ENCODE measurements at regions not wholly inside any gene's neighbourhood (a gene's known extent, or its start where the extent isn't known, plus 50 kb on each side); places are given as distances from the start of the nearest gene placed in this dataset.

DNA sequence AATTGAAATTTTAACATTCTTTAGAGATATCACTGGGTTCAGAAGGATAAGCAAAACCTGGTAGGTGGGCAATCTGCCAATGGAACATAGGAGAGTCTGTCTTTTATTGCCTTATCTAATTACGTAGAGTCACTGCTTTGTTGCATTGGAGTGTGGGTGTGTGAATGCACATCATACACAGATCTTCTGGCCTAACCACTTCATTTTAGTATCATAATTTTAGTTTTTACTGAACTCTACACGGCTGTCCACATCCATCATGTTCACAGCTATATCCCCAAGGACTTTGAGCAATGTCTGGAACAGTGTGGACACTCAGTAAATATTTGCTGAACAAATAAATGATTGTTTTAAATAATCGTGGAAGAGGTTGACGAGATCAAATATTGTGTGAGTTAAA lies 104.6 kb upstream of the AKIRIN2 start:
- peak; percentile 55 for DNase-seq (ENCODE audit: low spot score)

DNA sequence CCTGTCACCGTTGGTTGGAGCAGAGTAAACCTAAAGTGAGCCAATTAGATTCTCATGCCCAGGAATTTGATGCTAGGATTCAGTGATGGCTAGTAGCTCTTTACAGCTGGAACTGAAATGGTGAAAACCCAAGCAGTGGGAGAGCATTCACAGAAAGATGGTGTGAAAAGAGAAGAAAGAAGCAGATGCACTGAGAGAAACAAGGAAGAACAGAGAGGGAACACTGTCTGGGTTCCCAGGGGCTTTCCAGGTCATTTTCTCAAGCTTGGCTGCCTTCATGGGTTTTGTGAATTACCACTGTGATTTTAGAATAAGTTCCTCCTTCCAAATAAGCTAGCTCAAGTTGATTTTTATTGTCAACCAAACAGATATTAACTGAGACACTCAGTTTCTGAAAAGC lies 104.1 kb upstream of the AKIRIN2 start:
- no peak for DNase-seq (ENCODE audit: low spot score)

DNA sequence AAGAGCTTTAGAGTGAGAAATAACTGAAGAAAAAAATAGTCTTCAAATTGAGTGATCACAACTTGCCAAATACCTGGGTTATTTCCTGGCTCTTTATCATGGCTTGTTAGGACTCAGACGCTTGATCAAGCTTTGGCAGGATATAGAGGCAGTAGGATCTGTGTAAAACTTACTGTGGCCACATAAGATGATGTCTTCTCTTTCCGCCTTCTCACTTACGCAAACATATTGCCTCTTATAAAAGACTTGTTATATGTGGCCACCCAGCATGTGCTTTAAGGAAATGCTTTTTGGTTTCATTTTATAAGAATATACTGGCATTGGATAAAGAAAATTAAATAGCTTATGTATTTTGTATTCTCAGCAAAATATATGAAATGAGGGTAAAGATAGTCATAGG lies 101.8 kb upstream of the AKIRIN2 start:
- no peak for DNase-seq (ENCODE audit: low spot score)

DNA sequence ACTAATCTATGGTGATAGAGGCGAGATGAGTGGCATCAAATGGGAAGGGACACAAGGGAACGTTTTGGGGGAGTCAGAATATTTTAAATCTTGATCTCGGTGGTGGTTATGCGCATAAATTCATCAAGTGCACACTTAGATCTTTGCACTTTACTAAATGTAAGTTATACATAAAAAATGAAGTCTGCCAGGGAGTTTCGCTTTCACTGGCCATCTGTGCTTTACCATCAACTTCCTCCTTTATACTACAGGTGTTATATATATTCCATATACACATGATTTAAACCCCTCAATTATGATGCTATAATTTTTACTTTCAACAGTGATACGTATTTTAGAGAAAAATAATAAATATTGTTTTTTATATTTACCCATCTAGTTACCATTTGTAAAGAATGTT lies 97.6 kb upstream of the AKIRIN2 start:
- no peak for DNase-seq (ENCODE audit: low spot score)

DNA sequence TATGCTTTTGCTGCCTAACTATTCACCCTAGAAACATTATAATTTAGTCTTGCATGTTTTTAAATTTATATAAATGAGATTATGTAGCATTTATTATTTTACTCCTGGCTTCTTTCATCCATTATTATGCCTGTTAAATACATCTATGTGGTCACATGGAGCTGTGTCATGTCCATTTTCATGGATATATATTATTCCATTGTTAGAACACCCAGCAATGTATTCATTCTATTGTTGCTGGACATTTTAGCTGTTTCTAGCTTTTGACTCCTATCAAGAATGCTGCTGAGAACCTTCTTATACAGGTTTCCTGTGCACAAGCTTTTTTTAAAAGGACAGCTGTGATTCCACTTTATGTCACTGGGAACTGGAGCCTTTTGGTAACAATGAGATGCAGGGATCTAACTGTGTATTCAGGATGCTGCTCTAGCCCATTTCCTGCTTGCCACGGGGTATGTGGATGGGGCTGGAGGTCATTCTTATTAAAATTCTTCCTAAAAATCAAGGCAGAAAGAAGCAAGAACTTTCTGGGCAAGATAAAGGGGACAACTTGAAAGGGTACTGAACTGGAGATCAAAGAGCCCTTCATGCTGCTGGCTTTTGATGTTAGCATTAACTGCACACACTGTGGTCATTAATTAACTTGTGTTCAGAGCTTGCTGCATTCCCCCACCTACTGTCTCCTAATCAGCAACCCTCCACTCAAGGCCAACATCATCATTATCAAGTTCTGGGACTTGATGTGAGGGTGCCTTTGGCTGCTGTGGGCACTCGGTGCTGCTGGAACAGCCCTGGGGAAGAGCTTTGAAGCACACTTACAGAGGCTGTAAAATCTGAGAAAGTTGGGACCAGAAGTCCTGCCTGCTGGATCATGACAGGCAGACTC lies 96.6 kb upstream of the AKIRIN2 start:
- DNase-seq (ENCODE audit: low spot score): no peak

DNA sequence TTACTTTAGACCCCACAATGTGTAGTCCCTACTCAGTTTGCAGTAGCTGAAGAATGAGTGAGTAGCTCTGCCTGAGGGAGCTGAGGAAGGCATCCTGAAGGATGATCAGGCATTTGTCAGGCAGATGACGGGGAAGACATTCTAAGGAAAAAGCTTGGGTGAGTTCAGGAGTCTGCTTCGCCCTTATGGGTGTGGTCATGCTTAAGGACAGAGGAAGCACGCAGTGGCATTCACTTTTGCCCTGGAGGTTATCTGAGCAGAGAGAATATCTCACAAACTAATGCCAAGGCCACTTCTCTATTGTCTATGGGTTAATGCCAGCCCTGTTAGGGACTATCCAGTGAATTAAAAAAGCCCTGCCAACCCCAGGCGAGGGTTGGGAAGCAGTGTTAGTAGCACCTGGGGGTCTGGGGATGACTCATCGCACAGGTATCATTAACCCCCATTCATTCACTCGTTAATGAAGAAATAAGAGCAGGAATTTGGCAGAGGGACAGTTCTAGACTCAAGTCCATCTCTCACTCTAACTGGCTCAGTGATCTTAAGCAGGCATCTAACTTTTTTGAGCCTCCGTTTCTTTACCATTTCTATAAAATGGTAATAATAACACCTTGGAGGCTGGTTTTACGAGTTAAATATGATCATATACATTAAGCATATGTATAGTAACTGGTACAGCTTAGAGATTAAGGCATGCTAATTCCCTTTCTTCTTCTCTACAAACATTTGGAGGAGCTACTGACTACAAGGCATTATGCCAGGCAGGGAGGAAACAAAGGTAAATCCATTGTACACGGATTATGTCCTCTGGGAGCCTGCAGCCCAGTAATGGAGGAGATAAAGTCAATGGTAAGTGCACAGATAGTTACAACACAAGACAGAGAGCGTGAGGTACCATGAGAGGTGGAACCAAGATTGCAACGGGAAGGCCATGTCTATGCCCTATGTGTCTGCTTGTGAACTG lies 93.2 kb upstream of the AKIRIN2 start:
- peak; percentile 36 for DNase-seq (ENCODE audit: low spot score)

DNA sequence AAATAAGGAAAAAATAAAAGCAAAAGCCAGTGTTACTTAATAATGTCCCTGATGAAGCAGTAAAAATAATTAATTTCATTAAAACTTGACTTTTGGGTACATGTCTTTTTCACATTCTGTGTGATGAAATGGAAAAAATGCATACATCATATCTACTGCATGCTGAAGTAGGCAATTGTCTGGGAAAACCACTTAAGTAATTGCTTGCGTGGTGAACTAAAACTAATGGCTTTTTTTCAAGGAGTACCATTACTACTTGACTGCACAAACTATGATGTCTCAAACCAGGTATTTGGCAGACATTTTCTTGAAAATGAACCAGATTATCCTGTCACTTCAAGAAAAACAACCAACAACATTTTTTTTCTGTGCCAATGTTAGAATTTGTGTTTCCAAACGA lies 91.3 kb upstream of the AKIRIN2 start:
- DNase-seq (ENCODE audit: low spot score): no peak

DNA sequence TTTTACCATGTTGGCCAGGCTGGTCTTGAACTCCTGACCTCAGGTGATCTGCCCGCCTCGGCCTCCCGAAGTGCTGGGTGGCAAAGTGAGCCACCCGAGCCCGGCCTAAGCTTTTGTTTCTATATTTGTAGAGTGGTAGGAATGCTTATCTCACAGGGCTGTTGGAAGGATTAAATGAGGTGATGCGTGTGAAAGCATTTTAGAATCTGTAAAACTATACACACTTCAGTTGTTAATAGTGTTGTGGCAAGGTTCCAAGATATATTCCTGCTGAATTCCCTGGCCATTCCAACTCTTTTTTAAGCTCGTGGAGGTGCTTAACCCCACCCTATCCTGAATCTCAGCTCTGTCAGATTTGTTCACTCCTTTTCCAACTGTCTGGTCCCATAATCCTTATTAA lies 89.9 kb upstream of the AKIRIN2 start:
- DNase-seq (ENCODE audit: low spot score): no peak

DNA sequence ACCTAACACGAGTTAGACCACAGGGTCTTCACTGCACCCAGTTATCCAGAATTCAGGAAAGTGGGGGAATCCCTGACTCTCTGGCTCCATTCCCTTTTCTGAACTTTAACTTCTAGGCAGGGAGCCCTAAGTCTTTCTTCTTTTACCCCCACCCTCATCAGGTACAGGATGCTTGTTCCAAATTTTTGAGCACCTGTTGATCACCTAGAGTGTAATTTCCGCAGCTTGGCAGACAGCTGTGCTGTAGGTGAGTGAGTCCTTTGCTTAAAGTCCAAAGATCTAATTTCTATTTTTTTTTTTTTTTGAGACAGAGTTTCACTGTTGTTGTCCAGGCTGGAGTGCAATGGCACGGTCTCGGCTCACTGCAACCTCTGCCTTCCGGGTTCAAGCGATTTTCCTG lies 89.5 kb upstream of the AKIRIN2 start:
- no peak for DNase-seq (ENCODE audit: low spot score)

DNA sequence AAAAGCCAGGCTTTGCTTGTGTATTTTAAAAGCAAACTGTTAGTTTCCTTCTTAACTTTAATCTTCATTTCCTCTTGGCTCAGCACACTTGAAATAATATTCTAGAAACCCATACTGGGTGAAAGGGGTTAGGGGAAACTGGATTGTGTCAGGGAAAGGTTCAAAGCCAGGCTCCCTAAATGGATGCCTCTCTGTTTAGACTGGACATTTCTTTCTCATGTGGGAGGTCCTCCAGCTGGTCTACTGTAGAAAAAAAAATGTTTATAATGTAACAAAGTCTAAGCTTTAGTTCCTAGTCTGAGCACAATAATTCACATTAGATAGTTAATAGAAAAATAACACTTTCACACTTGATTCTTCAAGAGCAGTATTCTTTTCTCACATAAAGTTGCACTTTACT lies 89.0 kb upstream of the AKIRIN2 start:
- DNase-seq (ENCODE audit: low spot score): no peak

DNA sequence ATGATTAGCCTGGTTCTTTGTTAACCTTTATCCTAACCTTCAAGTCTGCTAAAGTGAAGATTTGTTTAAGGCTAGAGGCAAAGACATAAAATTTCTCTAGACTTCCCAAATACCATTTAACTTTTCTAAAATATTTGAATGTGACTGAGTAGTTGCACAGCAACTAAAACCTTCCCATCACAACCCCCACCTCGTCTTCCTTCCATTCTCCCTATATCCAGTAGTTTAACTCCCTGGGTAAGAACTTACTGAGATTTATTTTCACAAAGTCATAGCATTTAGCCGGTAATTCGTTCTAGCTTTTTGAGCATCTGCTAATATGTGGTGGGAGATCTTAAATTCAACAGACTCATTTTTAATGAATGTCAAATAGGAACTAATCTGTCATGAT lies 87.9 kb upstream of the AKIRIN2 start:
- DNase-seq (ENCODE audit: low spot score): no peak

DNA sequence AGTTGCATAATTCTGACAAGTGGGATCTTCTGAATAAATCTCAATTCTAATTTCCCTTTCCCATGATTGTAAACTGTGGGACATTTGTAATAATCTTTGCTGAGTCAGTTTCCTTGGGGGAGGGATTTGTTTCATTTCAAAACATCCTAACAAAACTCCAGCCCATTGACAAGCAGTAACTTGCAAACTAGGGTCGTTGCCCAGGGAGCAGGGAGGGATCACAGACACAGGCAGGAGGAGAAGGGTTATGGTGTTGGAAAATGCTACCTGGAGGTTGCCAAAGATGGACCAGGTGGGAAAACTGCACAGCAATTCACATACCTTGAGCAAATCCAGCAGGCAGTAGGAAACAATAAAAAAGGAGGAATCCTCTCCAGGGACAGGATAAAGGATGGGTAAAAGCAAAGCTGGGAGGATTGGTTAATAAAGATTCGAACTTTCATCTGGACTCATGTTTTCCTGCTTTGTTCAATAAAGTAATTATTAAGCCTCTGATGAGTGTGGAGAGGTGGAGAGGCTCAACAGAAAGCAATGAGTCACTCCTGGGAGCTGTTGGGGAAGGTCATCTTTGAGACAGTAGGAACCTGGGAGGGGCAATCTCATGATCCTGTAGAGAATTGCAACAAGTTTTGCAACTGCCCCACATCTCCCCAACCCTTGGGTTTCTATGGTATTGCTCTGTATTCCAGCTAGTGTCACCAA lies 87.3 kb upstream of the AKIRIN2 start:
- DNase-seq (ENCODE audit: low spot score): peak; percentile 70

DNA sequence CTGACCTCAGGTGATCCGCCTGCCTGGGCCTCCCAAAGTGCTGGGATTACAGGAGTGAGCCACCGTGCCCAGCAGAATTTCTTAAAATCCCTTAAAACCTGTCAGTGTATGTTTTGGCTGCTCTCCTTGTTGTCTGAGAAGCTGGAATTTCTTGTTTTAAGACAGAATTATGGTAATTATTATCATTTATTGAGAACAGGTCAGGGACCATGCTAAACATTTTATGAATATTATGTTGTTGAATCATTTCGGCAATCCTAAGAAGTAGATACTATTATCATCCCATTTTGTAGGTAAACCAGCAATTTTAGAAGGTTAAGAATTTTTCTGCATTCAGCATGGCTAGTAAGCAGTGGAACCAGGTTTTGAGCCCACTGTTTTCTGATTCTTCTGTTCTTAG lies 86.1 kb upstream of the AKIRIN2 start:
- DNase-seq (ENCODE audit: low spot score): no peak

DNA sequence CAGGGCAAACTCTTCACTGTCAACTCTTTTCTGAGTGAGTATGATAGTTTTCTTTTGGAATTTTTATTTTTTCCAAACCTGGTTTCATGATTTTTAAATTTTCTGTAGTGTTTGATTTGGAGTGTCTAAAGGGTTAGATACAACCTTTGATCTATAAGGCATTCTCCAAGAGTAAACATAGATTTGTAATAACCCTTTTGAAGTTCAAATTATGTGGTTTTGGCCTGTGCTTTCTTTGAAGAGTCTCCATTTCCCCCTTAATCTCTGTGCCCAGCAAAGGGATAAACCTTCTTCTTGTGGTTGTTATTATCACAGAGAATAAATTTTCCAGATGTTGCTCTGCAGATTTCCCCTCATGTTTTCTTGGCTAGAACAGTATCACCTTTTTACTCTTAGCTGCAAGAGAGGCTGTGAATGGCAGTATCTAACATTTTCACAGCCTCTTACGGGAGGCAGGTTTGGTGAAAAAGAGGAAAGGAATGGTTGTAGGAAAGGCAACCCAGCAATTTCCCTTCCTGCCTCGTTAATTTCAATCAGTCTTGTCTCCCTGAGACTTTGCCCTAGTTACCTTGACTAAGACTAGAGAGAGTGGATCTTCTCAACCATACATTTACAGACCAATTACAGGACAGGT lies 83.3 kb upstream of the AKIRIN2 start:
- no peak for DNase-seq (ENCODE audit: low spot score)

DNA sequence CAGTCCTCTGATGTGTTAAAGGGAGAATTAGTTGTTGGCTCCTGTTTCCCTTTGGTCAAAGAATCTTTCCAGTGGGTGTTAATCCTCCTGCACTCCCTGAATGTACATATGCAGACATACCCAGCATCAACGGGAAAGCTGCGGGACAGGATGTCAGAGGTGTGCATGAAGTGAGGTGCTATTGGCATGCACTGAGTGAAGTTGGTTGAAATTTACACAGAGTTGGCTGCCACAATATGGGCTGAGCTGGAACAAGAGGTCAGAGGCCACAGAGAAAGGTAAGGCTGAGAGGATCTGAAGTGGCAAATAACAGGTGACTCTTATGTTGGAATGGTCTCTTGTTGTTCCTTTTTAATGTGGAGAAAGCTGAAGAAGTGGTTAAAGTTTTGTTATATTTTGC lies 82.7 kb upstream of the AKIRIN2 start:
- DNase-seq (ENCODE audit: low spot score): no peak

DNA sequence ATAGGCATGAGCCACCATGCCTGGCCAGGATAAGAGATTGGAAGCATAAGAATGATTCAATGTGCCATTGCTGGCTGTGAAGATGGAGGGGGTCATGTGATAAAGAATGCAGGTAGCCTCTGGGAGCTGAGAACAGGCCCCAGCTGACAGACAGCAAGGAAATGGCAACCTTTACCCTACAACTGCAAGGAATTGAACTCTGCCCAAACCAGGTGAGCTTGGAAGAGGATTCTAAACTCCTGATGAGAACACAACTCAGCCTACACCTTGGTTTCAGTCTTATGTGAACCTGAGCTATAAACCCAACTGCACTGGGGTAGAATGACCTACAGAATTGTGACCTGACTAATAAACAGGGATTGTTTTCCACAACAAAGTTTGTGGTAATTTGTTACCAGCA lies 82.0 kb upstream of the AKIRIN2 start:
- no peak for DNase-seq (ENCODE audit: low spot score)

DNA sequence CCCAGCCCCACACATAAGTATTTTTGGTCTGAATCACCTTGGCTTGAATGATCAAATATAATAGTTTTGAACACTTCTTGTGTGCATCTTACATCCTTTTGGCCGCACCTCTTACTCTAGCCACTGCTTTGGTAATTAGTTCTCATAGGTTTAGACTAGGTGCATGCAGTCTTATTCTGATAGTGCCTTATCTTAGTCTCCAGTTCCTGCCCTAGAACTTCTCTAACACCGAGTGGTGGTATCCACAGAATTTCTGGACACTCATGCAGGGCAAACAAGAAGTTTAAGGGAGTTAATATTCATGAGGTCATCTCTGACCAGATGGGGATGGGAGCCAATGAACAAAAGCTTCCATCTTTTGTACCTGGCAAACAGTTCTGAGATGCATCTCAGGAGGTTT lies 77.5 kb upstream of the AKIRIN2 start:
- DNase-seq (ENCODE audit: low spot score): no peak

DNA sequence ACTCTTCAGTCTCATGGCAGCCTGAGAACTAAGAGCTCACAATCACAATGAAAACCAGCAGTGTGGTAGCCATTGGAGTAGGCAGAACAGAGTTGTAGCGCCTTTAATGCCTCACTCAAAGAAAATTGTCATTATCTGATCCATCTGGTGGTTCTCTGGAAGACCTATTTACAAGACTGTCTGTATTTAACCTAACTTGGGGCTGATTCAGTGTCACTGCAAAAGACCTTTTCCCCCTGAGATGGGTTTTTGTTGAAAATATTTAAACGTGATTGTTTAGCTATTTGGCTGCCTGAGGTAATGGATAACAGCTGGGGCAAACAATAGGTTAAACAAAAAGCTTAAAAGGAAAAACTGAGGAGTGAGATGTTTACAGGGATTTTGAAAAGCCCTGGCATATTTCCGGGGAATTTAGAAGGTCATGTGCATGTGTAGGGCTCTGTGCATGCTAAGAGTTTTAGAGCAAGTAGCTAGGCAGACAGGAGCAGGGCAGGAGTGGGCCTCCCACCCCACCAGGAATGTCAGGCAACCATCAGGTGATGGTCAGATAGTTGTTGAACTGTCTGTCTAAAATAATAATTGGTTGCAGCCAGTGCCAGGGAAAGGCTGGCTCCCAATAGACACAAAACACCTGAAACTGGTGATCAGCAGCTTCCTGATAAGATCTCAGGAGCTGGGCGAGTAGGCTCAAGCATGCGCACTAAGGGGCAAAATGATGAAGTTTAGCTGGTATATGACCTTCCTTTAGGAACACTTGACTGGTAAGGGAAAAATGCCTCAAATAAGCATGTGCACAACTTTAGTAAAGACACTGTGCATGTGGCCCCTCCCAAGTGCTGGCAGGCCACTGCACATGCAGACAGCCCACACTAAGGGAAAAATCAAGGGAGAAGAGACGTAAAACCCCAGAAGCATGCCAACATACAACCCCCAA lies 70.8 kb upstream of the AKIRIN2 start:
- no peak for DNase-seq (ENCODE audit: low spot score)

DNA sequence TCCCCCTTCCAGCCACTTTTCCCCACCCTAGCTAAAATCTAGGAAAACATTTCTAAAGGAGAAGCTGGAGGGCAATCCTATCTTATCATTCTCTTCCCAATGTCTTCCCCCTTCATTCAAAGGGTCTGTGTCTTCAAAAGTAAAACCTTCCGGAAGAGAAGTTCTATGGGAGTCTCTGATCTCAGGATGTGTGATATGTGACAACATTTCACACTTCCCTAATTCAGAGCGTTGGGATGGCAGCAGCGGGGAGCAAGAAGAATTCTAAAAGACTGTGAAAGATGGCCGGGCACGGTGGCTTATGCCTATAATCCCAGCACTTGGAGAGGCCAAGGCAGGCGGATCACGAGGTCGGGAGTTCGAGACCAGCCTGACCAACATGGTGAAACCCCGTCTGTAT lies 65.4 kb upstream of the AKIRIN2 start:
- DNase-seq (ENCODE audit: low spot score): no peak

DNA sequence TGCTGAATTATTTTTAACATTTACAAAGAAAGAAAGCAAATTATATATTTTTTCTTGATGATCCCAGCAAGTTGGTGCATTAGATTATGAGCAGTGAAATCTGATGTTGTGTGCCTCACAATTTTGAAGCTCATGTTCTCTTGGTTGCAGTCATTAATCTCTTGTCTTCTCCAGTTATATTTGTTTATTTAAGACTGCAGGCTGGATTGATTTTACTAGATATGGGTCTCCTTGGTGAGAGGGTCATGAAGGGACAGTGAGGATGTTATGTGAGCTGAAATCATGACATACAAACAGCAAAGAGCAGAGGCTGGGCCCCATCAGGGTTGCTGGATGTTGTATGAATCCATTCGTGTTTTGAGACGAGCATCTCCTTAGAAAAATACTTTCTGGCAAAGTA lies 64.2 kb upstream of the AKIRIN2 start:
- no peak for DNase-seq (ENCODE audit: low spot score)

DNA sequence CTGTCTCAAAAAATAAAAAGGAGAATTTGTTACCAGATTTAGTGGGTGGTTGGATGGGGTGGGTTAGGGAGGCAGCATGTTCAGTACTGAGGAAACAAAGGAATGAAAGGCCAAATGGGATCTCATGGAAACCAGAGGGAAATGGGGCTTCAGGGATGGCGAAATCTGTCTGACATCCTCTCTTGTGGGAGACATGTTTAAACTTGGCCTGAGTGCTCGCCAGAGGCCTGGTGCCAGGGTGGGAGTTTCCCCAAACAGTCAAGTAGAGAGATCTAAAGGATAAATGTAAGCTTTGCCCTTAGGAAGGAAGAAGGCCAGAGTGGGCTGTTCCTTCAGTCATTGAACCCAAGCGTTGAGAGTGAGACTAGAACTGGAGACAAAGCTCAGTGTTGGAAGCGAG lies 61.9 kb upstream of the AKIRIN2 start:
- DNase-seq (ENCODE audit: low spot score): no peak

Measured in LoVo (cell line).